GM19455 (cell line): ENCODE measurements at regions not wholly inside any gene's neighbourhood (a gene's known extent, or its start where the extent isn't known, plus 50 kb on each side); places are given as distances from the start of the nearest gene placed in this dataset.

Experiments used
- ATAC-seq: cut with Tn5 transposase; IDR thresholded peaks from one replicate; pipeline ENCODE4 v1.9.1; 2021; ENCODE audit not compliant: unreplicated experiment

- ATAC-seq: no peak
Observed at GRCh38 chr20:10802236-10802635, 128.4 kb upstream of the JAG1 start.

- ATAC-seq: no peak
Observed at GRCh38 chr20:10805764-10806163, 132.0 kb upstream of the JAG1 start.

- no peak for ATAC-seq
Observed at GRCh38 chr20:10806539-10806938, 132.7 kb upstream of the JAG1 start.

GRCh38 chr20:10807013-10807412 is 133.2 kb upstream of the JAG1 start:
- no peak for ATAC-seq

GRCh38 chr20:10812759-10813327 is 139.0 kb upstream of the JAG1 start:
- ATAC-seq: no peak

- ATAC-seq: no peak
Observed at GRCh38 chr20:10823585-10823984, 149.8 kb upstream of the JAG1 start.

- ATAC-seq: no peak
Observed at GRCh38 chr20:10824750-10825500, 151.1 kb upstream of the JAG1 start.

- no peak for ATAC-seq
Observed at GRCh38 chr20:10826111-10826510, 152.3 kb upstream of the JAG1 start.

GRCh38 chr20:10828180-10828579 is 154.4 kb upstream of the JAG1 start:
- ATAC-seq: no peak

- ATAC-seq: no peak
Observed at GRCh38 chr20:10832141-10832540, 158.3 kb upstream of the JAG1 start.

- ATAC-seq: no peak
Observed at GRCh38 chr20:10837901-10838300, 164.1 kb upstream of the JAG1 start.

GRCh38 chr20:10842116-10842515 is 168.3 kb upstream of the JAG1 start:
- ATAC-seq: no peak

GRCh38 chr20:10843146-10843711 is 169.4 kb upstream of the JAG1 start:
- no peak for ATAC-seq

- no peak for ATAC-seq
Observed at GRCh38 chr20:10846766-10847165, 173.0 kb upstream of the JAG1 start.

GRCh38 chr20:10848810-10849370 is 175.1 kb upstream of the JAG1 start:
- ATAC-seq: no peak

- no peak for ATAC-seq
Observed at GRCh38 chr20:10853176-10853575, 179.4 kb upstream of the JAG1 start.

GRCh38 chr20:10853731-10854130 is 179.9 kb upstream of the JAG1 start:
- ATAC-seq: no peak

GRCh38 chr20:10854976-10855375 is 181.2 kb upstream of the JAG1 start:
- no peak for ATAC-seq

- ATAC-seq: no peak
Observed at GRCh38 chr20:10855778-10856177, 182.0 kb upstream of the JAG1 start.

GRCh38 chr20:10856237-10857015 is 182.6 kb upstream of the JAG1 start:
- ATAC-seq: no peak

GRCh38 chr20:10857352-10858070 is 183.7 kb upstream of the JAG1 start:
- ATAC-seq: no peak
